ENCODE measurements at regions not wholly inside any gene's neighbourhood (a gene's known extent, or its start where the extent isn't known, plus 50 kb on each side); places are given as distances from the start of the nearest gene placed in this dataset.

GRCh38 chr2:15116830-15117229 is 444.3 kb downstream of the NBAS start:
- intact Hi-C loops (cut with micrococcal nuclease): no loop called here
- no peak for TF ChIP-seq CTCF (IDR thresholded peaks at IDR 0.05; ENCODE audit: unreplicated experiment)
- no peak for DNase-seq (ENCODE audit: unreplicated experiment)
- no TSS peak for BruUV-seq (replicated peaks)
- Mint-ChIP-seq H3K27ac (ENCODE audit: low read depth, unreplicated experiment) (no peak overlapping the region), H3K4me1 (ENCODE audit: insufficient read depth, unreplicated experiment) (no peaks in the 10 kb centered on the region), H3K36me3 (ENCODE audit: insufficient read depth, unreplicated experiment) (no peaks in the 10 kb centered on the region), H3K27me3 (ENCODE audit: insufficient read depth, unreplicated experiment) (no peaks in the 10 kb centered on the region), H3K9me3 (ENCODE audit: unreplicated experiment) (peaks cover 13% of the 10 kb centered on the region), H3K4me3 (ENCODE audit: unreplicated experiment) (no peak overlapping the region)
- ChIA-PET POLR2A (interaction anchor here (1.1 kb wide), 1 partner anchor 15 kb away, joined by 3 read pairs; no protein-coding TSS in a partner anchor), CTCF (no interaction called here)
